GM18951 (cell line): ENCODE measurements at regions not wholly inside any gene's neighbourhood (a gene's known extent, or its start where the extent isn't known, plus 50 kb on each side); places are given as distances from the start of the nearest gene placed in this dataset.

ENCODE experiments used
- POLR2A ChIP-seq: IDR thresholded peaks from 4 replicates; pipeline ENCODE4 v1.6.1; 2011; ENCODE audit warnings: mild to moderate bottlenecking; ENCODE audit not compliant: insufficient read length, insufficient read depth; ENCODE audit errors: extremely low read depth
- in situ Hi-C: fragments of 300-500 bp; cut with MboI; formaldehyde crosslinking; loops from one replicate; pipeline ENCODE4 v1.12.0; 2022; ENCODE audit warnings: low sequenced_read_pairs, mixed read lengths, inconsistent platforms; ENCODE audit not compliant: unreplicated experiment

DNA sequence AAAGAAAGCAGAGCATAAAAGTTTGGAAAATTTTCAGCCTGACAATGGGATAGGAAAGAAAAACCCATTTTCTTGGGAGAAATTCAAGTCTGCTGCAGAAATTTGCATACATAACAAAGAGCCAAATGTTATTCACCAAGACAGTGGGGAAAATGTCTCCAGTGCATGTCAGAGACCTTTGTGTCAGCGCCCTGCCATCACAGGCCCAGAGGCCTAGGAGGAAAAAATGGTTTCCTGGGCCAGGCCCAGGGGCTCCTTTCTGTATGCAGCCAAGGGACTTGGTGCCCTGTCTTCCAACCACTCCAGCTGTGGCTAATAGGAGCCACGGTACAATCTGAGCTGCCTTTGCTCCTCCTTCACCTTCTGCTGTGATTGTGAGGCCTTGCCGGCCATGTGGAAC, 189.1 kb upstream of the PITRM1 start:
- in situ Hi-C loops = no loop called here
- TF ChIP-seq POLR2A = no peak

DNA sequence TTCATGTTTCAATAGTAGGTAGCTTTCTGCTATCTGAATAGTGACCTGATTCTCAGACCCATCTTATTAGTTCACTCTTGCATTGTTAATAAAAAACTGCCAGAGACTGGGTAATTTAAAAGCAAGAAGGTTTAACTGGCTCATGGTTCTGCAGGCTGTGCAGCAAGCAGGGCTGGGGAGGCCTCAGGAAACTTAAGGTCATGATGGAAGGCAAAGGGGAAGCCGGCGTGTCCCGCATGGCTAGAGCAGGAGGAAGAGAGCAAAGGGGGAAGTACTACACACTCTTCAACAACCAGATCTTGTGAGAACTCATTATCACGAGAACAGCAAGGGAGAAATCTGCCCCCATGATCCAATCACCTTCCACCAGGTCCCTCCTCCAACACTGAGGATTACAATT, 185.2 kb upstream of the PITRM1 start:
- in situ Hi-C loops = no loop called here
- TF ChIP-seq POLR2A = no peak

DNA sequence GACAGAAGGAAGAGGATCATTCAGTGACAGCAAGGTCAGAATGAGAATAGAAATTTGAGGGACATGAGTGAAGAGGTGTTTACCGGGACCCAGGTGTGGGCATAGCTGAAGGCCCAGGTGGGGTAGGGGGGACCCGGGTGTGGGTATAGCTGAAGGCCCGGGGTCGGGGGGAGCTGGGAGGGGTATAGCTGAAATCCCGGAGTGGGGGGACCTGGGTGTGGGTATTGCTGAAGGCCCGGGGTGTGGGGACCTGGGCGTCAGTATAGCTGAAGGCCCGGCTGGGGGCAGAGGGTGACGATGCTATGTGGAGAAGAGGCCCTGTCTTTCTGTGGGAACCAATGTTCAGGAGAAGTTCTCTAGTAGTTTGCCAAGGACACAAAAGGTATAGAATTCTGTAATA, 183.0 kb upstream of the PITRM1 start:
- in situ Hi-C loops = no loop called here
- TF ChIP-seq POLR2A = no peak

DNA sequence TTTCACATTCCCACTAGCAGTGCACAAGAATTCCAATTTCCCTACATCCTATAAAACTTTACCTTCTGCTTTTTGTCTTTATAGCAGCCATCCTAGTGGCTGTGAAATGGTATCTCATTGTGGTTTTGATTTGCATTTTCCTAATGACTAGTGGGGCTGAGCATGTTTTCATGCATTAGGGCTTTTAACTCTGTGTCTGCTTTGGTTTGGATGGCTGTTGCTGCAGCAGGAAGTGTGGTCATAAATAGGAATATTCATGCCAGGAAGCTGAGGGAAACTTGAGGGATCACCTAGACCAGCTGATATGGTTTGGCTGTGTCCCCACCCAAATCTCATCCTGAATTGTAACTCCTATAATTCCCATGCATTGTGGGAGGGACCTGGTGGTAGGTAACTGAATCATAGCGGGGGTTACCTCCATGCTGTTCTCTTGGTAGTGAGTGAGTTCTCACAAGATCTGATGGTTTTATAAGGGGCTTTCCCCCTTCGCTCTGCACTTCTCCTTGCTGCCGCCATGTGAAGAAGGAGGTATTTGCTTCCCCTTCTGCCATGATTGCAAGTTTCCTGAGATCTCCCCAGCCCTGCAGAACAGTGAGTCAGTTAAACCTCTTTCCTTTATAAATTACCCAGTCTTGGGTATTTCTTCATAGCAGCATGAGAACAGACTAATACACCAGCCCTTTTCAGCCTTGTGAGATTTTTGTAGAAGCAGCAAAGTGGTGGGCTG, 181.8 kb upstream of the PITRM1 start:
- in situ Hi-C loops = no loop called here
- no peak for TF ChIP-seq POLR2A

DNA sequence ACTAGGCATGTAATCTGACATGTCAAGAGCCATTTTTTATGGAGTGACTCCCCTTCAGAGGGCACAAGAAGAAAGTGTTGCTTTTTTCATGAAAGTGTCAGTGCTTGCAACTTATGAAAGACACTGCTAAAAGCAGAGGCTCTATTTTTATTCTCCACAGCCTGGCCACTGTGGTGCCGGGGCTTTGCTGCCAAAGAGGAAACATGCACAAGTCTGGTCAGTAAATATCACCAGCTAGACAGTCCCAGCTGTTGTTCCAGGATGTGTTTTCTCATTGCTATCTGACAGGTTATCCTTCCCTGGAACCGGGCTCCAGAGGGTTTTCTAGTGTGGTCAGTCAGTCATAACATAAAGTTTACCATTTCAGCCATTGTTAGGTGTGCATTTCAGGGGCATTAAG, 180.7 kb upstream of the PITRM1 start:
- TF ChIP-seq POLR2A = no peak
- in situ Hi-C loops = no loop called here

DNA sequence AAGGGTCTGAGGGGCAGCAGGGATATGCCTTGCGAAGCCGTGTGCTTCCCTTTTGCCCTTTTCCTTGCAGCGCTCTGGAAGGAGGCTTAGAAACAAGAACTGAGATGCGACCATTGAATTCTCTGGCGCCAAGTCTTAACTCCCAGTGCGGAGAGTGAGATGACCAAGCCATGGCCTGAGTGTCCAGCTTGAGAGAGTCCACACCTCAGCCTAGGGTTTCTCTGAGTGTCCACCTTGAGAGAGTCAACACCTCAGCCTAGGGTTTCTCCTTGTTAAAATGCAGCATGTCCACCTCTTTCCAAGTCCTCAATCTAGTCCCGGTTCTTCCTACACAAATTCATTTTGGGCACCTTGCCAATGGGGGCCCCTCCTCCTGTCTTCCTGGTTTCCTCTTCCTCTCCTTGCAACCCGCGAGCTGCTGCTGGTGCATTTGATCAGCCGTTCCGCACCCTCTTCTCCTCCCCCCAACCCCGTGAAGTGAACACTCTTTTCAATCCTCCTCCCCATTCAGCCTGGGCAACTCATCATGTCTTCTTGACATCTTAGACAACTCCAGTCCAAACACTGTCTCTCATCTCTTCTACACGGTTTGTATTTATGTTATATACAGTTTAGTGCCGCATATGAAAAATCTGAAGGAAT, 178.2 kb upstream of the PITRM1 start:
- TF ChIP-seq POLR2A = no peak
- in situ Hi-C loops = no loop called here

DNA sequence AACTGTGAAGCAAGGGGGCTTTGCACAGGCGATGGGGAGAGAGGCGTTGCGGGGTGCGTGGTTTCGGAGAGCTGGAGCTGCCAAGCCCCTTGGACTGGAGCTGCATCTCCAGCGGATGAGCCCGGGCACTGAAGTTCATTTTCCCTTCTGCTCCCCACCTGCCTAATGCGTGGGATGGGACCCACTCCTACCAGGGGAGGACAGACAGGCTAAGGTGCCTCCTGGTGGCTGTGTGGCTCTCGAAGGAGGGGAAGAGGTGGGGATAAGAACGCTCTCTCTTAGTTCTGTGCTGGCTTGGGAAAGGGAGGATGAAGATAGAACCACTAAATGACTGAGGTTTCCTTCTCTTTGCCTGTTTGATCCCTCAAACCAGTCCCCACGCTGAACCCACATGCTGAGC, 177.6 kb upstream of the PITRM1 start:
- TF ChIP-seq POLR2A = no peak
- in situ Hi-C loops = no loop called here

DNA sequence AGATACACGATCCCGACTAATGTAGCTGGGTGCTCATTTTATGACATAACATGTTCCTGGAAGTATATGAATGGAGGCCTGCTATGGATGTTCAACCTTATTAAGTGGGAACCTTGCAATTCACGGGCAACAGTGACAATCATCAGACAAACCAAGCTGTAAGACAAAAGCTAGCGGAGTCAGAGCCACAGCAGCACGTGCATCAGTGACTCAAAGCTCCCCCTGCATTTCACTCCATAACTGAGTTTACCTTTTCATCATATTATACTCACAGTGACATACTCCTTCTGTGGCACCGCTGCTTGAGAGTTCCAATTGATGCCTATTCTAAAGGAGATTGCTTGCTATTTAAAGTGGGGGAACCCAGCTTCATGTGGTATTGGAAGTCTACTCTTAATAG, 176.0 kb upstream of the PITRM1 start:
- TF ChIP-seq POLR2A = no peak
- in situ Hi-C loops = no loop called here

DNA sequence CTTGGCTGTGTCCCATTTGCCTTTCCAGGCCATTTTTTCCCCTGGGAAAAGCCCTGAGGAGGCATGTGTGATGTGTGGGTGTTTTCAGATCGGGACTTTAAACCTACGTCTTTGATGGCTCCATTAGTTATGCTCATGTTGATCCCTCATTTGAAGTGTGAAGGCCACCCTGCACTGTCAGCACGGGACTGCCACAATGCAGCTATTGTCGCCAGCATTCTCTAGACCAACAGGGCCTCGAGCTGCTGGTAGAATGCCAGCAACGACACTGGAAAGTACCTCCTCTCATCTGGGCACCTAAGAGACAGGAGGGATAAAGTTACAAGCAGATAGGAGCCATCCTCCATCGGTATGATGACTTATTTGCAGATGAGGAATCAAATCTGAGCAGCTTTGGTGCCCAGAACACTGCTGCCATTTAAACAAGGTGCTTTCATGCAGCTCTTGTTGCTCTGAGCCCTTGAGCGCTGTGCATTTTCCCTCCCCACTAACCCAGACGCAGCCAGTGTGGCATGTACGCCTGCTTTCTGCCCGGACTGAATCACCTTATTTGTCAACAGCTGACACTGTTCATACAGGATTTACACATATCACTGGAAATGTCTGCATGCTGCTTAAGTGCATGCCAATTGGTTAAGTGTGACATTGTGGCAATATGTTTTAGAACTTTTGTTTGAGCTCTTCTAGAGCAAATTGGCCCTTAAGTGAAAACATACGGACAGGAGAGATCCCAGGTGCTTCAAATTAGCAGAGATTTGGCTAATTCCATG, 175.0 kb upstream of the PITRM1 start:
- in situ Hi-C loops = no loop called here
- TF ChIP-seq POLR2A = no peak

DNA sequence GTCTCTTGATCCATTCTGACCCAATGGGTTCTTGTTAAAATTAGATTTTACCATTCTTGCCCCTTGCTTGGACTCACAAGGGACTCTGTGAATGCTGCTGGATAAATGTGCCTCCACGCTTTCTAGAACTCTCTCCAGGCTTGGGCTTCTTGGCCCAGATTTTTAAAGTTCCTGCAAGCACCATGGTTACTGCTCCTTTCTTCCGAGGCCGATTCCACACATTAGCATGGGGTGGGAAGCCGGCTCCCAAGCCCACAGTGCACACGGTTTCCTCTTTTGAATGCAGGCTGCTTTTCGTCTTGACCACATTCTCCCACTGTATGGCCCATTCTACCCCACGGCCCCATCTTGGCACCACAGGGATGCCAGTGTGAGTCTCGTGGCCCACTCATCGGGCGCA, 174.3 kb upstream of the PITRM1 start:
- TF ChIP-seq POLR2A = no peak
- in situ Hi-C loops = no loop called here

DNA sequence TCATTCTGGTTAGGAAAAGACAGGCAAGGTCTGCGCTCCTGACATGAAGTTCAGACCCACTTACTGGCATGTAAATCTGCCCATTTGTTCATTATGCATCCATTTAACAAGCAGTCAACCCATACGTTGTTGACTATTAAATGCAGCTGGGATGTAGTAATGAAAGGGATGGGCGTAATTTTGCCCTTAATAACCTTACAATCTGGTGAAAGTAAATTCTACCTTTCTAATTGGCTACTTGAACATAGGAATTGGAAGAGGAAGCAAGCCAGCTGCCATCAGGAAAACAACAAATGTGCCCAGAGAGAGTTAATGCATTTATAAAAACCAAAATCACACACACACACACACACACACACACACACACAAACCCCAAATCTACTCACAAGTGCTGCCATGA, 170.2 kb upstream of the PITRM1 start:
- in situ Hi-C loops = no loop called here
- no peak for TF ChIP-seq POLR2A

DNA sequence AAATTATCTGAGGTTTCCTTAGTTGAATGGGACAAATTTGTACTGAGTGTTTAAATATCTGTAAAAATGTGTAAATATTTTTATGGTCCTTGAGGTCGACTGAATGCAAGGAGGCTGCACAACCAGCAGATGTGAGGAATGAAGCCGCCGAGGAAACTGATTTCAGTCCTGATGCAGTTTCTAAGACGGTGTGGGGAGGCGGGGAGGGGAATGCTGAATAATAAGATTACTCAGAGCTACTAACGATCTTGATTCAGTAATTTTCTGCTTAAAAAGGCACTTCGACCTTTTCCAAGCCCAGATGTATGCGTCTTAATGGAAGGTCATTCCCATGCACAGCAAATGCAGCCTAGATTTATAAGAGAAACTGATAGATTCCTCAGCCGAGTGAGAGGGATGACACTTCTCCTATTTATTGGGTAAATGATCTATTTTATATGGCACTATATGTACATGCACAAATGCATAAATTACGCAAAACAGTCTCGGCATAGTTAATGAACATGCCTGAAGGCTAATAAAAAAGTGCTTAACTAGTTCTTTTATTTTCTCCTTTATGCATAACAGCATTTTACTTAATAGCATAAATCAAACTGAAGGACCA, 167.6 kb upstream of the PITRM1 start:
- TF ChIP-seq POLR2A = no peak
- in situ Hi-C loops = no loop called here

DNA sequence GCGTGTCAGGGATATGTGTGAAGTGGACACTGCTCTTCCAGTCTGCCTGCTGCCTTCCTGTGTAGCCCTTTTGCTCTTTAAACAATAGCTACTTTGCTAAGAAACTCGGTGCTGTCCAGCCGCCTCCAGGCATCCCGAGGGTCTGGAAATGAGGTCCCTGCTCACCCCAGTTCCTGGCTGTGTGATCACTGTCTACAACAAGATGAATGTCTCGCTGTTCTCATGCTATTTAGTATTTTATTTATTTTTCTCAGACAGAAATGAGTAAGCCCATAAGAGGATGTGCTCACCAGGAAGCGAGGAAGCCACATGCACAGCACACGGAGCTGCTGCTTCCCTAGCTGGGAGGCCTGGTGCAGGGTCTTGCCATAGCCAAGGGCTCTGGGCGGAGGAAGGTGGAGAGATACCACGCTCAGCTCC, 167.0 kb upstream of the PITRM1 start:
- in situ Hi-C loops = no loop called here
- TF ChIP-seq POLR2A = no peak
